SK-N-DZ (cell line): ENCODE measurements at regions not wholly inside any gene's neighbourhood (a gene's known extent, or its start where the extent isn't known, plus 50 kb on each side); places are given as distances from the start of the nearest gene placed in this dataset.

Experiments used
- DNase-seq: peaks from one replicate; pipeline ENCODE4 v3.0.0-alpha.2; 2015; ENCODE audit warnings: low spot score

DNA sequence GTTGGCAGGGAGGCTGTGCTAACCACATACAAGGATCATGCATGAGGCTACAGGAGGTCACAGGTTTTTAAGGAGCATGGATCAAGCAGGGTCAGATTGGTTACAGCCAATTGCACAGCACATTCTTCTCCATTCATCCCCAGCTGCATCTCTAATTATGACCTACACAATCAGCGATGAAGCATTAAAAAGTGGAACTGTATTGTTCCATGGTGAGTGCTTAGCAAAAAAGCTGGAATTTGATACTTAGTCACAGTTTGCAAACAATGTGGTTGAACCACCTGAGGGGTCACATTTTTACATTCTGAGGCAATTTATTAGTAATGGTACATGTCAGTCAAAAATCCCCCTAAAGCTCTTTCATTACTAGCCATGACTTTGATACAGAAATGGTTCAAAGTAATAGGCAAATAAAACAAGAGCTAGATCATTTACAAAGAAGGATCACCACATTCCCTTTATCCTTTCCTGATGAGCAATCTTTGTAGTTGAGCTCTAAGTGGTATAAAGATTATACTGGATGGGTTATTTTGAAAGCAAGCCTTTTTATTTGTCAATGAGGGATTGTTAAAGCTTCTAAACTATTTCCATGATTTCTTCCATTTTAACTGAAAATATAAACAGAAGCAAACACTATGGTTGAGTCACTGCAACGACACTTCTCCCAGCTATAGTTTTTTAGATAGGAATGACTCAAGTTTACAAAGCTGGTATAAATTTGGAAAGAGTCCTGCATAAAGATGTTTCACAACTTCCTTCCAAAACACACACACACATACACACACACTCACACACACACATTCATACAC, 217.8 kb upstream of the SEMA3A start:
- no peak for DNase-seq

DNA sequence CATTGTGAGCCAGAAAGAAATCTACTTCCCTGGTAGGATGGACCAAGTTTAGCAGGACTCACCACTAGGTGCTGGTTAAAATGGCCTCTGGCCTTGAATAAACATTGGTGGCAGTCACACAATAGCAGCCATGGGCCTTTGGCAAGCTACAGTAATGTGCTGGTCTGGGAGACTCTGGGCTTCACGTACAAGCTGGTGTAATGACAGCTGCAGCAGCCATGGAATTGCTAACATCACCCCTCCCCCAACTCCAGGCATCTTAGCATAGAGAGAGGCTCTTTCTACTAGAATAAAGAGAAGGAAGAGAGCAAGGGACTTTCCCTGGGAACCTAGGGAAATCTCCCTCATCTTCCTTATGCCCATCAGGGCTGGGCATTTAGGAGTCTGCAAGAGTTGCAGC, 205.1 kb upstream of the SEMA3A start:
- peak; percentile 10 for DNase-seq

DNA sequence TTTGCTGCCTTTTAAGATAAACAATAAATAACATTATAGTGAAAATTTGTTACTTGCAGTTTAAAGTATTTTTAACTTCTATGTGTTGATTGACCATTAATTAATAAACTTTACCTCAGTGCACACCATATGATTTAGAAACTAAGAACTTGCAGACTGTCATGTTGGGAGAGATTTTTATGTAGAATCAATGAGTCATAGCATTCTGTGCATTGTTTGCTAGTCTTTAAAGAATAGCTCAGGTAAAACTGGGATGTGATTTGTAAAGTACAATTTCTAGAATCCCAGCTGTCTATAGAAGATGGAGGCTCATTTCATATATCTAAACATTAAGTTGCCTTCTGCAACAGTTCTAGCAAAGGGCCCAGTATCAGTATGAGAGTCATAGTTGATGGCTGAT, 199.6 kb upstream of the SEMA3A start:
- DNase-seq = no peak

DNA sequence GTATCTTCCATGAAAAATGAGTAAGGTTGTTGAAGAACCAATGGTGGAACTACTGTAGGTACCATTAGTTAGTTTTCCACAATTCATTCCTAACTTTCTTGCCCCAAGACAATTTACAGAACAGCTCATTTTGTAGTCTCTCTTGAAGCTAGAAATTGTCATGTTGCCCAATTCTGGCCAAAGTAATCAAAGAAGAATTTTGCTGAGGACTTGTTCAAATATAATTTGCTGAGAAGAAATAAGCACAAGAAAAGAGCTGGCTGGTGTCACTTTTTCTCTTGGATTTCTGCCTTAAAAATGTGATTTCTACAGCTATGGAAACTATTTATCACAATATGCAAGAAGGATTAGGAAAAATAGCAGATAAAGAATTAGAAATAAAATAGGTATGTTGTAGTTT, 199.2 kb upstream of the SEMA3A start:
- DNase-seq = no peak

DNA sequence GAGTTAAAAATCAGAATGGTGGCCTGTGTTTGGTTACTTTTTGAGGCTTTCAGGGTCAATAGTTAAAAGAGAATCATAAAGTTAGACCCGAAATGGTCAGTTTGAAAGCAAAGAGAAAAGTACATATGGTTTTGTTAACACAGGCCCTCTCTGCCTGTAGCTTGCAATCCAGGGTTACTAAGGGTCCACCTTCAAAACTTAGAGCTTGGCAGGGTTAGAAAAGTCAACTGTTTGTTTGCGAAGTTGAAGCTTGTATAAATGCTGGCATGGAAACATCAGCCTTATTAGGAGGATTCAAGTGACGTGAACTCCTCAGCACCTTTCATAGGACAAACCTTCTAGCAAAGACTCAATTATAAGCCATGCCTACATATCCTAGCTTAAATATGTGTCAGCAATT, 196.3 kb upstream of the SEMA3A start:
- DNase-seq = no peak

DNA sequence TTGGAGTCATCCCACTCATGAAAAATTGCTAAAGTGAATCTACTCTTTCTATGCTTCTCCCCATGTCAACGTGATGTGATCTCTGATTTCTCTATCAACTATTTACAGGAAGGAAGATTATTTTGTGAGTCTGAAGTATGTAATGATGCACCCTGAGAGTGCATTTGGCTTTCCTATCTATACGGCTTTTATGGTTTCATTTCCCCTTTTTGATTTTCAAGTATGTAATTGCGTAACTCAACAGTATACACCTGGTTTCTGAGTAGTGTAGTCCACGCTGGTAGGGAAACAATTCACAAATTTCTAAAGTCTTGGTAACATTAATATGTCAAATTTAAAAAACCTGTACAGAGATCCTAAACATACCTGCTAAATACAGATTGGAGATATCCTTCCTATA, 194.7 kb upstream of the SEMA3A start:
- DNase-seq = no peak

DNA sequence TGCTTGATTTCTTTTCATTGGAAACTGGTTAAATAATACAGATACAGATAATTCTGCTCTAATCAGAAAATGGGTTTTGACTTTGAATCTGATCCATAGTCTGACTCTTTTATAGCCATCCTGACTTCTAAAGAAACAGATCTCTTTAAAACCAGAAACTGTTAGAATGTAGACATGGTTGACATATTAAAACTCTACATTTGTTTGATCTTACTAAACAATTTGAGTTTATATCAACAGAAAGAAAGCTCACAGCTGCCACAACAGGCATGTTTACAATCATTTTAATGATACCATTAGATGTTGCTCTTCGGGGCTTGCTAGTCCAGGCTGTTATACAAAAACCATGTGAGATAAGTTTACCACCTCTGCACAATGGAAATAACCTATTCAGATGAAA, 193.0 kb upstream of the SEMA3A start:
- DNase-seq = no peak

DNA sequence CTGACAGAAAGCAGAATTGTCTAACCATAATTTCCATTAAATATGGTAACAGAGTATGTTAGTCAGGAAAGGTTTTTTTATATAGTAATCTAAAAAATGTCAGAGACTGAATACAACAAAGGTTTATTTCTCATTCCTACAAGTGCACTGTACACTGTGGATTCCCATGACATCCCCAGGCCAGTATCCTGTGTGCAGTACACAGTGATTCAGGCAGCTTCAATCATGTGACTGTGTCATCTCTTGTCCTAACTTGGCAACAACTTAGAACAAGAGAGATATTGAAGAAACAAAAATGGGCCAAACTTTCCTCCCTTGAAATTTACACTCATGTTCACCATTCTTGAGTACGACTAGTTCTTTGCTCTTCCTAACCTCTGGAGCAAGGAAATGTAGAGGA, 189.8 kb upstream of the SEMA3A start:
- no peak for DNase-seq

DNA sequence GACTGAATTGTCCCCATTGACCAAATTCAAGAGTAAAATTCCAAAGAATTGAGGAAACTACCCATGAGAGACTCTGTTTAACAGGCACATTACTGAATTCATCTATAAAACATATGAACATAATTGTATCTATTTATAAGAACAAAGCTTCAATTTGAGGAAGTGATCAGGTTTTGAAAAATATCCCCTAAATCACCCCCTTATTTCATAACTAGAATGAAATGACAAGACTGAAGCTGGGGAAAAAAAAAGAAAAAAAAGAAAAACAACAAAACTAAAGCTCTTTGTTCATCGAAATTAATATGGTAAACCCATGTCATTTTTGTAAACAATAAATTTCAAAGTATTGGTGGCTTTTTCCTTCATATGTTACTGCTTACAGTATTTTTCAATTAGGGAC, 184.9 kb upstream of the SEMA3A start:
- no peak for DNase-seq

DNA sequence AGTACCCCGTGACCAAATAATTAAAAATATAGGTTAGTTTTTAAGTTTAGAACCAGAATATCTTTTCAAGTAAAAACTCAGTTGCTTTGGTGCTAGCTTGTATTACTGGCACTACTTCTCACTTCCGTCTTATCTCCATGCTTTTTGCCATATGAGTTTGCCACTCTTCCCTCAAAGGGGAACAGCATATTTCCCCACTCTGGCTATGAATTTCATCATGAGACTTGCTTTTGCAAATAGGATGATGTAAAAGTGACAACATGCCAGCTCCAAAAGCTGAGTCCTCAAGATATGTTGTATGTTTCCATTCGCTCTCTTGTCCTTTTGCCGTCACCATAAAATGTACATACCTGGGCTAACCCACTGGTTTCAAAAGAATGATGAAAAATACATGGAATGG, 178.1 kb upstream of the SEMA3A start:
- DNase-seq = no peak

DNA sequence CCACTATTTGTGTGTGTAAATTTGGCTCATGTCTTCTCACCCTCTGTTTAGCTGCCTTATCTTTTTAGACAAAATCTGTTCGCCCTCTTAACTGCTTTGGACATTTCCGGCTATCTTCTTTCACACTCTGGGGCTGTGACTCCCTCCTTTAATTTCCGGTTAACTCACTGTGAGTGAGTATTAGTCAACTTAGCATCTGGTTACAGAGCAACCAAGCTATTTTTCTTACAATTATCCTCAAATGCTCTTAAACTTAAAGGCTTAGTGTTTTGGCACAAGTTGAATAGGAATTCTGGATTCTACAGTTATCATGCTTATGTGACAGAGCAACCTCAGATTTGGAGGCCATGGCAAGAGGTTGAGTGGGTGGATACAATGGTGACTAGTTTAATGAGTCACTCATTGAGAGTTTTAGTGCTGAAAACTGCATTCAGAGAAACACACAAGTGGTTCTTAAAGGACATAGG, 177.6 kb upstream of the SEMA3A start:
- no peak for DNase-seq

DNA sequence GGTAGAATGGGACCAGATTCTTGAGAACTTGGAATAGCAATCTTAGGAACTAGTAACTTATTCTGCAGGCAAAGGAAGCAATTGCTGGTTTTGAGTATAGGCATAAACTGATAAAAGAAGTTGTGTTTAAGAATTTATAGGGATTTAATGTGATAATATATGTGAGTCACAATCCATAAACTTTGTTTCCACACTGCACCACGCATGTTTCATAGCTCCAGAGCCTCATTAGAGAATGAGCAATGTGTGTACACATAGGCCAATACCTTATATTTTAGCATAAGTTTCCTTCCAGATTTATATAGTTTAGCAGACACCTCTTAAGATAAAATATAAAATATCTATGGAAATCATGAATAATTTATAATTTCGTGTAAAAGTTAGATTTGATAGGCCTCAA, 175.5 kb upstream of the SEMA3A start:
- DNase-seq = no peak

DNA sequence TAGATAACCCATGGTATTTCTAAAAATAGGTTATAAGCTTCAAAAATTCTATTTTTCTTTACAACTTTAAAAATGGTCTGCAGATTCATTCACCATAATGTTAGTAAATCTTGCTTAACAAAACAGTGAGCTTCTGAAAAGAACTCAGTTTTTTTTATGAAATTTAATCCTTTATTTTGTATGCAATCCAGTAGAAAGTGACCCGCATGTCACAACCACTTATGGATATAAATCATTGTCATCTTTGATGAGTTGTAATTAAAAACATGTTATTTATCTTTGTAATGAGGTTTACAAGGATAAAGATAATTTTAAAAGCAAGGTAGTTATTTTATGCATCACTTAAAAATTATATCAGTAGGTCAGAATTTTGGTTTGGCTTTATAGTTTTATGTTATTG, 173.5 kb upstream of the SEMA3A start:
- DNase-seq = no peak

DNA sequence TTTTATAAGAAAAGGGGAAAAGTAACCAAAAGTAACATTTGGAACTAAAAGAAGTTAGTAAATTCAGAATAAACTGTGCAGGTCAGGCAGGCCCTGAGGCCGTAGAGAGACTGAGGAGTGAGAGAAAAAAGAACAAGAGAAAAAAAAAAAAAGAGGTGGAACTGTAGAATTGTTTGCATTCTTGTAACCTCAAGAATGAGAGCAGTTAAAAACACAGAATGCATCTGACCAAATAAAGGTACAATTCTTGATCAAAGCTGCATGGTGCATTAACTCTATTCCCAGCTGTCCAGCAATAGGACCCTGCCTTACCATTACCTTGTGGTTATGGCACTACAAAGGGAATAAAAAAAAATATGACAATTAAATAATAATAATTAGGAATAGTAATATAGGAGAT, 170.1 kb upstream of the SEMA3A start:
- DNase-seq = no peak

DNA sequence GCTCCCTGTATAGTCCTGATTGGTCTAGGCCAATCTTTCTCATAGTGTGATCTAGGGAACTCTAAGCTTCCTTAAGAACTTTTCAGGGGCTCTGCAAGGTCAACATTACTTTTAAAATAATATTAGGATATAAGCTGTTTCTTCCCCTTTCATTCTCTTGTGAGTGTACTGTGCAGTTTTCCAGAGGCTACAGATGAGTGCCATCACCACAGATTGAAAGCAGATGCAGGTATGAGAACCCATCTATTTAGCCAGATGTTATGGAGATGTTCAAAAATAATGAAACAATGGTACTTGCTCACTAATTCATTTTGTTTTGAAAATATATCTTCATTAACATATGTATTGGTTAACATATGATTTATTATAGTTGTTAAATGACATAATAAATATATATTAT, 169.2 kb upstream of the SEMA3A start:
- DNase-seq = no peak

DNA sequence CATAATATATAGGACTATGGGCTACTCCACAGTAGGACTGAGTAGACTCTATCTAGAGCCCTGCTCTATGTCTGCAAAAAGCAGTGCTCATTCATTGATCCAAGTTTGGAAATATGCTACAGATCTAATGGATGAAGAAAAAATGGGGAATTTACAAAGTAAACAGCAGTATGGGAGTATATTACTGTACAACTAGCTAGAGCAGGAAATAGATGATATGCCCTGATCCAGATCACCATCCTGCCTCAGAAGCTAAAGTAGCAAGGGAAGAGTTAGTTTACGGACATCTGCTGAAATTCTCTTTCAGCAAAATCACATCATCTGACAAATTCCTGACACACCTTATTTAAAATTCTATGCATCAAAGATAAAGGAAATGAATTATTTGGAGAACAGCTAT, 168.2 kb upstream of the SEMA3A start:
- no peak for DNase-seq

DNA sequence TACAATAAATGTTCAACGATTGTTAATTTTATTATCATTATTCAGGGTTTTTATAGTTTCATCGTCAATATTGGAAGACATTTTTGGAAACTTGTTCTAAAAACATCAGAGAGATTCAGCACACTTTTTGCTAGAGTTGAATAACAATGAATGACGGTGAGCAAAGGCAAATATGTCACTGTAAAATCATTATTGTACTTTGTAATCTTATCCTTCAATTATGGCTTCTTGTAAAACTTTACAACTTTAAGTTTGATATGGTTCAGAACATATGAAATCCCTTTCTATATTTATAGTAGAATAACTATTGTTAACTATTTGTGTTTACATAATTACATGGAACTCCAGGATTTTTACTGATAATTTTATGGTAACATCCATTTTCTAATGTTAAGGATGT, 167.8 kb upstream of the SEMA3A start:
- DNase-seq = no peak

DNA sequence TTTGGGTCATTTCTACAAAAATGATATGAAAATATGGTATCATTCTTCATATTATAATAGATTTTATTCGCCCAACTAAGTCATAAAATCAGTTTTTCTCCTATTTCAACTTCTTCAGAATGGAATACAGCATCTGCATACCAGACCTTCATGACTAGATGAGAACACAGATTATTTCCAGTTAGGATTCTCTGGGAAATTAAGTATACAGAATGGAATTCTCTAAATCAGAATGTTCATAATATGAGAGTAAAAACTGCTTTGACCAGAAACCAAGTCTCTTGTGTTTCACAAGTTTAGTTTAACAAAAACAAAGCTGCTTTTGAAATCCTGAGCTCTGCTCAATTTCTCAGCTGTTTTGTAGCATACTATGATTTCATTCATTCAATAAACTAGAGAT, 160.3 kb upstream of the SEMA3A start:
- no peak for DNase-seq

DNA sequence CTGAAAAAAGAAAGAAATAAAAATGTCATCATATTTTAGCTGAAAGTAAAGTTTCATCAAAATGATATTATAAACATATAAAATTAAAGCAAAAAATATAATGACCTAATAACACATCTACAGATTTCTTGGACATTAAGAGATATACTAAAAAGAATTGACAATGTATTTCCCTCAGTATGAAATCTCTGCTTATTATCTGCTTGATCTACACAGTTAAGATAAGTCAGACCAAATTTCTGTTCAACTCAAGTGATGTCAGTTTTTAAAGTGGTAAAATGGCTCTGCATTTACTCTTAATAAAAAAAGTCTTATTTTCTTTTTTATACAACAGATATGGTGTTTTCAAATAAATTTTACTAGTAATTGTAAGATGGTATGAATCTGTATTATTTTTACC, 159.4 kb upstream of the SEMA3A start:
- no peak for DNase-seq

DNA sequence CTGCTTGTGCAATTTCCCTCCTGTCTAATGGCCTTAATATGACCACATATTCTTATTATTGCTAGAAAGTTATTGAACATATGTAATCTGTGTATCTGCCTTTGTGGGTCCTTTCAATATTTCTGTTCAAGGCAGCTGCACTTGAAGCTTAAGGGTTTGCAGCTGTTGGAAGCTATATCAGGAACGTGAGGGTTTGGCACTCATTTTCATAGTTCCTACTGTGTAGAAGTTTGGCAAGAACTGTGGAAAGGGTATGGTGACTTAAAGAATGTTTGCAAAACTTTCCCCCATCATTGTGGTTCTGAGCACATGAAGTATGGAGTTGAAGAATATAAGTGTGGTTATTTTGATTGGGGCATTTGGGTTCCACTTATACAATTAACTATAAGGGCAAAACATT, 144.7 kb upstream of the SEMA3A start:
- DNase-seq = no peak

DNA sequence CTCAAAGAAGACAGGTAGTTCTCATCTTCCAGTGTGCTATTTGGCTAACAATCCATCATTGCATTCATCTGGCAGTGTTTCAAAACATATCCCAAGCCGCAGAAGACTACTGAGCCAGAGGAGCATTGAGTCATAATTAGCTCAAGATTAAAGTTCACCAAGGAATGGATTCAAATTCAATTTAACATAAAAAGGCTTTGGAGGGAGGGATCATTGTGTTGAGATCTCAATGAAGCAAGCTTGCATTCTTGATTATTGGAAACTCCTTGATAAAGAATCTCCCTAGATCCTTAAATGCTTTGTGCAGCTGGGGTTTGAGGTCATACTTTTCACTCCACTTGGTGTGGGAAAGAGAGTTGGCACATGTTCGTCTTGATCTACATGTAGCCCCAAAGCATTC, 142.8 kb upstream of the SEMA3A start:
- no peak for DNase-seq

DNA sequence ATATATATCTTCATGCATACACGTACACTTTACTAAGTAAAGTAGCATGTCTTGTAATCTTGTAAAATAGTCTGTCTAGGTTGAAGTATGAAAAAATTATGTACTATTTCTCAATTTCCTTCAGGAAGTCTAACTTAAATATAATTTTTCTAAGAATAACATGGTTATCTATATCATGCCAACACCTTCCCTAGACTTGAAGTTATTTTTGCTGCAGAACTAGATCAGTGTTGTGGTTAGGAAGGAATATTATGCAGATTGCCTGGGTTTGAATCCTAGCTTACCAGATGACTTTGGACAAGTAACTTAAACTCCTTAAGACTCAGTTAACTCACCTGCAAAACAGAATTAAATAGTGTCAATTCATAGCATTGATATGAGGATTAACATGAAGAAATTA, 142.2 kb upstream of the SEMA3A start:
- DNase-seq = no peak

DNA sequence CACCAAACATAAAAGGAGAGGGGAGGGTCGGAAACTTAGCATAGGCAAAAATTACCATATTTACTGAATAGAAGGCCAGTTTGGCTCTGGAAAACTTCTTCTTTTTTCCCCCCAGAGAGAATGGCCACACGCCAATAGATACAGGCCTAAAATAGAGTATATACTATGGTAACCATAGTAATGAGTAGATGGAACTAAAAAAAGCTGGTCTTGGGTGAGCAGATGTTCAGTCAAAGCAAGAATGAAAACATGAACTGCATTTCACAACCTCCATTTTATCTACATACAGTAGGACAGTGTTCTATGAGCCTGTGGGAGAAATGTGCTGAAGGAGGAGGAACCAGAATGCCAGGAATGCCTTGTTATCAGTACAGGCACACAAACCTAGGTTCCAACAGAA, 141.7 kb upstream of the SEMA3A start:
- no peak for DNase-seq

DNA sequence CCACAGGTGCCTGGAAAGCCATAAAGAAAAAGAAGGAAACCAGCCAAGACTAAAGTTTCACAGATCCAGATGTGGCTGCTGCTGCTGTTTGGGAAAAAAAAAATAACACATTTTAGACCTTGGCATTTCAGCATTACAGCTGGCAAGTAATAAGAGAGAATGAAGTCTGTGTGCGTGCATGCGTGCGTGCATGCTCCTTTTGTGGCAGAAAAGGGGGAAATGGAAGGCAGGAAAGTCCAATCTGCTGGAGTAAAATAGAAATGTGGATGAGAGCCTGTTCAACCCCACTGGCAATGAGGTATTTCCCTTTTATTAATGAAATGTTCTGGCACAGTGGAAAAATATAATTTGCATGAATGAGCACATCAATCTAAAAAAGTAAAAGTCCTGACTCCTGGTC, 137.0 kb upstream of the SEMA3A start:
- no peak for DNase-seq
